ENCODE measurements at regions not wholly inside any gene's neighbourhood (a gene's known extent, or its start where the extent isn't known, plus 50 kb on each side); places are given as distances from the start of the nearest gene placed in this dataset.

GRCh38 chr13:90099847-90100246, 1247.6 kb upstream of the MIR17HG start:
- H3K14ac ChIP-seq (ENCODE audit: low read length), result no peak overlapping the region
- no CpG with 5 or more reads among the region's 4 CpGs for WGBS (ENCODE audit: extremely low coverage, insufficient coverage, insufficient read length)
- H3K27ac ChIP-seq (ENCODE audit: low read depth, low read length), result no peak overlapping the region
- H2BK120ac ChIP-seq (ENCODE audit: insufficient read depth, low read length, poor library complexity), result no peak overlapping the region
- no peaks in the 10 kb centered on the region for H3K9me3 ChIP-seq (ENCODE audit: insufficient read depth, low read depth, low read length)
- H2AK5ac ChIP-seq (ENCODE audit: low read length), result no peak overlapping the region
- no peak overlapping the region for H3K4me2 ChIP-seq (ENCODE audit: low read length)
- H4K91ac ChIP-seq (ENCODE audit: low read depth, low read length), result no peak overlapping the region
- no peaks in the 10 kb centered on the region for H3K27me3 ChIP-seq (ENCODE audit: insufficient read depth, low read length)
- no peak overlapping the region for H3K4ac ChIP-seq (ENCODE audit: low read depth, low read length)
- H3K79me2 ChIP-seq (ENCODE audit: control insufficient read depth, insufficient read depth, low read length, poor library complexity), result no peaks in the 10 kb centered on the region
- H3K9ac ChIP-seq (ENCODE audit: low read length), result no peak overlapping the region
- no peak overlapping the region for H2BK5ac ChIP-seq (ENCODE audit: low read depth, low read length, poor library complexity)
- H3K23ac ChIP-seq (ENCODE audit: low read length), result no peak overlapping the region
- no peak overlapping the region for H4K8ac ChIP-seq (ENCODE audit: low read depth, low read length)
- H3K18ac ChIP-seq (ENCODE audit: low read length), result no peak overlapping the region
- no peak overlapping the region for H2AFZ ChIP-seq (ENCODE audit: insufficient read depth, low read length, poor library complexity)
- H3K36me3 ChIP-seq (ENCODE audit: control insufficient read depth in 1 of 2, insufficient read depth in 2 of 2, low read length in 2 of 2), result no peaks in the 10 kb centered on the region
- H3K79me1 ChIP-seq (ENCODE audit: low read length), result no peaks in the 10 kb centered on the region
- no peak overlapping the region for H3K4me3 ChIP-seq (ENCODE audit: low read depth, low read length)
- H2BK12ac ChIP-seq (ENCODE audit: low read length), result no peak overlapping the region
- H4K12ac ChIP-seq (ENCODE audit: low read depth, low read length), result no peak overlapping the region
- no peaks in the 10 kb centered on the region for H3K4me1 ChIP-seq (ENCODE audit: control insufficient read depth in 1 of 2, insufficient read depth in 2 of 2, low read length in 2 of 2)
- DNase-seq, result no peak

GRCh38 chr13:90103099-90103784, 1244.2 kb upstream of the MIR17HG start:
- Histone ChIP-seq H4K91ac (ENCODE audit: low read depth, low read length) (no peak overlapping the region), H3K27me3 (ENCODE audit: insufficient read depth, low read length) (no peaks in the 10 kb centered on the region), H3K9ac (ENCODE audit: low read length) (no peak overlapping the region), H3K79me1 (ENCODE audit: low read length) (no peaks in the 10 kb centered on the region), H2AFZ (ENCODE audit: insufficient read depth, low read length, poor library complexity) (no peak overlapping the region), H3K79me2 (ENCODE audit: control insufficient read depth, insufficient read depth, low read length, poor library complexity) (no peaks in the 10 kb centered on the region), H2BK120ac (ENCODE audit: insufficient read depth, low read length, poor library complexity) (no peak overlapping the region), H4K8ac (ENCODE audit: low read depth, low read length) (no peak overlapping the region), H3K36me3 (ENCODE audit: control insufficient read depth in 1 of 2, insufficient read depth in 2 of 2, low read length in 2 of 2) (no peaks in the 10 kb centered on the region), H3K18ac (ENCODE audit: low read length) (no peak overlapping the region), H3K14ac (ENCODE audit: low read length) (no peak overlapping the region), H2BK12ac (ENCODE audit: low read length) (no peak overlapping the region), H3K4me2 (ENCODE audit: low read length) (no peak overlapping the region), H3K4me1 (ENCODE audit: control insufficient read depth in 1 of 2, insufficient read depth in 2 of 2, low read length in 2 of 2) (no peaks in the 10 kb centered on the region), H2AK5ac (ENCODE audit: low read length) (no peak overlapping the region), H4K12ac (ENCODE audit: low read depth, low read length) (no peak overlapping the region), H3K4me3 (ENCODE audit: low read depth, low read length) (no peak overlapping the region), H3K27ac (ENCODE audit: low read depth, low read length) (no peak overlapping the region), H2BK5ac (ENCODE audit: low read depth, low read length, poor library complexity) (no peak overlapping the region), H3K9me3 (ENCODE audit: insufficient read depth, low read depth, low read length) (no peaks in the 10 kb centered on the region), H3K4ac (ENCODE audit: low read depth, low read length) (no peak overlapping the region), H3K23ac (ENCODE audit: low read length) (no peak overlapping the region)
- no peak for DNase-seq
- no CpG with 5 or more reads among the region's 4 CpGs for WGBS (ENCODE audit: extremely low coverage, insufficient coverage, insufficient read length)

- H2AFZ ChIP-seq (ENCODE audit: insufficient read depth, low read length, poor library complexity), result no peak overlapping the region
- H3K23ac ChIP-seq (ENCODE audit: low read length), result no peak overlapping the region
- H3K14ac ChIP-seq (ENCODE audit: low read length), result no peak overlapping the region
- H2BK120ac ChIP-seq (ENCODE audit: insufficient read depth, low read length, poor library complexity), result no peak overlapping the region
- no peak overlapping the region for H2BK12ac ChIP-seq (ENCODE audit: low read length)
- H3K27me3 ChIP-seq (ENCODE audit: insufficient read depth, low read length), result no peaks in the 10 kb centered on the region
- no peaks in the 10 kb centered on the region for H3K79me2 ChIP-seq (ENCODE audit: control insufficient read depth, insufficient read depth, low read length, poor library complexity)
- H3K18ac ChIP-seq (ENCODE audit: low read length), result no peak overlapping the region
- no peaks in the 10 kb centered on the region for H3K9me3 ChIP-seq (ENCODE audit: insufficient read depth, low read depth, low read length)
- H3K9ac ChIP-seq (ENCODE audit: low read length), result no peak overlapping the region
- H3K4ac ChIP-seq (ENCODE audit: low read depth, low read length), result no peak overlapping the region
- H3K4me3 ChIP-seq (ENCODE audit: low read depth, low read length), result no peak overlapping the region
- H3K4me2 ChIP-seq (ENCODE audit: low read length), result no peak overlapping the region
- WGBS (ENCODE audit: extremely low coverage, insufficient coverage, insufficient read length), result no CpG with 5 or more reads among the region's 2 CpGs
- H3K4me1 ChIP-seq (ENCODE audit: control insufficient read depth in 1 of 2, insufficient read depth in 2 of 2, low read length in 2 of 2), result no peaks in the 10 kb centered on the region
- H4K8ac ChIP-seq (ENCODE audit: low read depth, low read length), result no peak overlapping the region
- no peak overlapping the region for H3K27ac ChIP-seq (ENCODE audit: low read depth, low read length)
- H3K79me1 ChIP-seq (ENCODE audit: low read length), result no peaks in the 10 kb centered on the region
- H3K36me3 ChIP-seq (ENCODE audit: control insufficient read depth in 1 of 2, insufficient read depth in 2 of 2, low read length in 2 of 2), result no peaks in the 10 kb centered on the region
- H4K91ac ChIP-seq (ENCODE audit: low read depth, low read length), result no peak overlapping the region
- H4K12ac ChIP-seq (ENCODE audit: low read depth, low read length), result no peak overlapping the region
- DNase-seq, result no peak
- no peak overlapping the region for H2BK5ac ChIP-seq (ENCODE audit: low read depth, low read length, poor library complexity)
- H2AK5ac ChIP-seq (ENCODE audit: low read length), result no peak overlapping the region
Observed at GRCh38 chr13:90104764-90105163, 1242.7 kb upstream of the MIR17HG start.

- Histone ChIP-seq H3K4ac (ENCODE audit: low read depth, low read length) (no peak overlapping the region), H3K4me2 (ENCODE audit: low read length) (no peak overlapping the region), H3K18ac (ENCODE audit: low read length) (no peak overlapping the region), H3K23ac (ENCODE audit: low read length) (no peak overlapping the region), H3K27me3 (ENCODE audit: insufficient read depth, low read length) (no peaks in the 10 kb centered on the region), H2BK12ac (ENCODE audit: low read length) (no peak overlapping the region), H2BK120ac (ENCODE audit: insufficient read depth, low read length, poor library complexity) (no peak overlapping the region), H4K8ac (ENCODE audit: low read depth, low read length) (no peak overlapping the region), H2AFZ (ENCODE audit: insufficient read depth, low read length, poor library complexity) (no peak overlapping the region), H3K79me2 (ENCODE audit: control insufficient read depth, insufficient read depth, low read length, poor library complexity) (no peaks in the 10 kb centered on the region), H2BK5ac (ENCODE audit: low read depth, low read length, poor library complexity) (no peak overlapping the region), H3K27ac (ENCODE audit: low read depth, low read length) (no peak overlapping the region), H3K14ac (ENCODE audit: low read length) (no peak overlapping the region), H3K36me3 (ENCODE audit: control insufficient read depth in 1 of 2, insufficient read depth in 2 of 2, low read length in 2 of 2) (no peaks in the 10 kb centered on the region), H3K79me1 (ENCODE audit: low read length) (no peaks in the 10 kb centered on the region), H3K4me3 (ENCODE audit: low read depth, low read length) (no peak overlapping the region), H3K9me3 (ENCODE audit: insufficient read depth, low read depth, low read length) (no peaks in the 10 kb centered on the region), H3K4me1 (ENCODE audit: control insufficient read depth in 1 of 2, insufficient read depth in 2 of 2, low read length in 2 of 2) (no peaks in the 10 kb centered on the region), H4K91ac (ENCODE audit: low read depth, low read length) (no peak overlapping the region), H4K12ac (ENCODE audit: low read depth, low read length) (no peak overlapping the region), H3K9ac (ENCODE audit: low read length) (no peak overlapping the region), H2AK5ac (ENCODE audit: low read length) (no peak overlapping the region)
- no peak for DNase-seq
Observed at GRCh38 chr13:90105276-90105675, 1242.2 kb upstream of the MIR17HG start.

All from trophoblast cell (in vitro differentiated cells and primary cell).